ENCODE measurements at regions not wholly inside any gene's neighbourhood (a gene's known extent, or its start where the extent isn't known, plus 50 kb on each side); places are given as distances from the start of the nearest gene placed in this dataset.

- H3K4me1 Mint-ChIP-seq (ENCODE audit: low read depth, unreplicated experiment): no peaks in the 10 kb centered on the region
- Histone ChIP-seq H3K4me1 (no peaks in the 10 kb centered on the region), H3K27me3 (replicated peaks; ENCODE audit: control insufficient read depth, insufficient read depth, low read length) (peaks cover 1% of the 10 kb centered on the region), H3K36me3 (ENCODE audit: control insufficient read depth, insufficient read depth, low read length) (no peaks in the 10 kb centered on the region), H3K9me3 (no peaks in the 10 kb centered on the region), H3K4me3 (ENCODE audit: low read depth, low read length) (no peak overlapping the region)
- ChIA-PET POLR2A (no interaction called here), CTCF (interaction anchor here (0.6 kb wide), 1 partner anchor 68 kb away, joined by 3 read pairs; no protein-coding TSS in a partner anchor)
- no peaks in the 10 kb centered on the region for H3K9me3 Mint-ChIP-seq (ENCODE audit: unreplicated experiment)
- H3K4me3 Mint-ChIP-seq (ENCODE audit: unreplicated experiment): no peak overlapping the region
- H3K27ac Mint-ChIP-seq (ENCODE audit: unreplicated experiment): no peak overlapping the region
- intact Hi-C loops (cut with micrococcal nuclease; ENCODE audit: unreplicated experiment): no loop called here
- BruUV-seq (replicated peaks): no TSS peak
- H3K27me3 Mint-ChIP-seq (ENCODE audit: insufficient read depth, unreplicated experiment): peaks cover 33% of the 10 kb centered on the region
- DNase-seq: no peak
- no peaks in the 10 kb centered on the region for H3K36me3 Mint-ChIP-seq (ENCODE audit: insufficient read depth, unreplicated experiment)
- no peak for TF ChIP-seq CTCF (IDR thresholded peaks at IDR 0.05; ENCODE audit: insufficient read depth in 1 of 2, low read depth in 1 of 2, low read length in 1 of 2, severe bottlenecking in 1 of 2, unreplicated experiment in 1 of 2)
Measured at GRCh38 chr11:43582863-43583462, 97.6 kb upstream of the HSD17B12 start.

GRCh38 chr11:43583548-43583947, 97.0 kb upstream of the HSD17B12 start:
- H3K36me3 Mint-ChIP-seq (ENCODE audit: insufficient read depth, unreplicated experiment): no peaks in the 10 kb centered on the region
- Histone ChIP-seq H3K27me3 (replicated peaks; ENCODE audit: control insufficient read depth, insufficient read depth, low read length) (peaks cover 1% of the 10 kb centered on the region), H3K4me1 (no peaks in the 10 kb centered on the region), H3K9me3 (no peaks in the 10 kb centered on the region), H3K36me3 (ENCODE audit: control insufficient read depth, insufficient read depth, low read length) (no peaks in the 10 kb centered on the region), H3K4me3 (ENCODE audit: low read depth, low read length) (no peak overlapping the region)
- H3K9me3 Mint-ChIP-seq (ENCODE audit: unreplicated experiment): no peaks in the 10 kb centered on the region
- H3K4me3 Mint-ChIP-seq (ENCODE audit: unreplicated experiment): no peak overlapping the region
- no TSS peak for BruUV-seq (replicated peaks)
- peaks cover 33% of the 10 kb centered on the region for H3K27me3 Mint-ChIP-seq (ENCODE audit: insufficient read depth, unreplicated experiment)
- no peak overlapping the region for H3K27ac Mint-ChIP-seq (ENCODE audit: unreplicated experiment)
- intact Hi-C loops (cut with micrococcal nuclease; ENCODE audit: unreplicated experiment): no loop called here
- no peak for TF ChIP-seq CTCF (IDR thresholded peaks at IDR 0.05; ENCODE audit: insufficient read depth in 1 of 2, low read depth in 1 of 2, low read length in 1 of 2, severe bottlenecking in 1 of 2, unreplicated experiment in 1 of 2)
- CTCF ChIA-PET: interaction anchor here (0.6 kb wide), 1 partner anchor 69 kb away, joined by 3 read pairs; no protein-coding TSS in a partner anchor
- H3K4me1 Mint-ChIP-seq (ENCODE audit: low read depth, unreplicated experiment): no peaks in the 10 kb centered on the region
- DNase-seq: no peak
- POLR2A ChIA-PET: no interaction called here

GRCh38 chr11:43585877-43586608, 94.5 kb upstream of the HSD17B12 start:
- no peak overlapping the region for H3K4me3 ChIP-seq (ENCODE audit: low read depth, low read length)
- ChIA-PET CTCF (no interaction called here), POLR2A (no interaction called here)
- no peak overlapping the region for H3K4me3 Mint-ChIP-seq (ENCODE audit: unreplicated experiment)
- no peak for TF ChIP-seq CTCF (IDR thresholded peaks at IDR 0.05; ENCODE audit: insufficient read depth in 1 of 2, low read depth in 1 of 2, low read length in 1 of 2, severe bottlenecking in 1 of 2, unreplicated experiment in 1 of 2)
- no peaks in the 10 kb centered on the region for H3K36me3 Mint-ChIP-seq (ENCODE audit: insufficient read depth, unreplicated experiment)
- intact Hi-C loops (cut with micrococcal nuclease; ENCODE audit: unreplicated experiment): loop anchor here (5.0 kb wide), 1 partner anchor 96 kb away; the partner anchor contains the start of gene HSD17B12
- H3K27me3 ChIP-seq (replicated peaks; ENCODE audit: control insufficient read depth, insufficient read depth, low read length): peaks cover 1% of the 10 kb centered on the region; the same call in 1 of the 2 replicates
- no peak overlapping the region for H3K27ac Mint-ChIP-seq (ENCODE audit: unreplicated experiment)
- H3K9me3 ChIP-seq: no peaks in the 10 kb centered on the region; the same call in 1 of the 2 replicates
- no peaks in the 10 kb centered on the region for H3K9me3 Mint-ChIP-seq (ENCODE audit: unreplicated experiment)
- no peaks in the 10 kb centered on the region for H3K4me1 Mint-ChIP-seq (ENCODE audit: low read depth, unreplicated experiment)
- BruUV-seq (replicated peaks): no TSS peak
- no peaks in the 10 kb centered on the region for H3K4me1 ChIP-seq
- no peaks in the 10 kb centered on the region for H3K36me3 ChIP-seq (ENCODE audit: control insufficient read depth, insufficient read depth, low read length)
- DNase-seq: no peak
- peaks cover 27% of the 10 kb centered on the region for H3K27me3 Mint-ChIP-seq (ENCODE audit: insufficient read depth, unreplicated experiment)
